ENCODE measurements at regions not wholly inside any gene's neighbourhood (a gene's known extent, or its start where the extent isn't known, plus 50 kb on each side); places are given as distances from the start of the nearest gene placed in this dataset.

DNA sequence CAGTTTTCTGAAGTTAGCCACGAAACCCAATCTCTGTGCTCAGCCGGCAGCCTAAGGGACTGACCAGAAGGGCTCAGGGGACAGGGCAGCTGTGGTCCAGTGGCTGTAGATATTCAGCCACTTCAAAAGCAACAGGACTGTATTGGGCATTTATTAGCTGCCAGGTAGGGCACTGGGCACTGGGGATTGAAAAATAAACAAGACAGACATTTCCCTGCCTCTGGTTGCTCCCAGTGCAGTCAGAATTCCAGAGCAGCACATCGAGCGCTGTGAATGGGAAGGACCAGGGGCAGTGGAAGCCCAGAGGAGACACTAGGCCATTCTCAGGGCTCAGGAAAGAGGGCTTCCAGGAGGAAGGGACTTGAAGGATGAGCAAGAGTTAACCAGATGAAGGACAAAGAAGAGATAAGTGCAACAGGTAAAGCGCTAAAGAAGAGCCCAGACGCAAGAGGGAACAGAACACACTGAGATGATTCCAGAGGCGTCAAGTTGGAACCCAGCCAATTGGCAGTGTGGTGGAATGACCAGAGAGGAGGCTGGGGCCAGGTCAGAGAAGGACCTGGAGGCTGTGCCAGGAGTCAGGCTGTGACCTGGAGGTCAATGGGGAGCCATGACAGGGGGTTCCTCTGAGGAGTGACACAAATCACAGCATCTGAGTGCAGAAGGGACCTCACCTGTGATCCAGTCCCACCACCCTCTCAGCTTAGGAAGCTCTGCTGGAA lies 122.5 kb upstream of the ZNF618 start:
- no peak overlapping the region for H3K4me3 ChIP-seq
- H3K4me1 ChIP-seq, result no peaks in the 10 kb centered on the region
- TF ChIP-seq, protein P1, sequence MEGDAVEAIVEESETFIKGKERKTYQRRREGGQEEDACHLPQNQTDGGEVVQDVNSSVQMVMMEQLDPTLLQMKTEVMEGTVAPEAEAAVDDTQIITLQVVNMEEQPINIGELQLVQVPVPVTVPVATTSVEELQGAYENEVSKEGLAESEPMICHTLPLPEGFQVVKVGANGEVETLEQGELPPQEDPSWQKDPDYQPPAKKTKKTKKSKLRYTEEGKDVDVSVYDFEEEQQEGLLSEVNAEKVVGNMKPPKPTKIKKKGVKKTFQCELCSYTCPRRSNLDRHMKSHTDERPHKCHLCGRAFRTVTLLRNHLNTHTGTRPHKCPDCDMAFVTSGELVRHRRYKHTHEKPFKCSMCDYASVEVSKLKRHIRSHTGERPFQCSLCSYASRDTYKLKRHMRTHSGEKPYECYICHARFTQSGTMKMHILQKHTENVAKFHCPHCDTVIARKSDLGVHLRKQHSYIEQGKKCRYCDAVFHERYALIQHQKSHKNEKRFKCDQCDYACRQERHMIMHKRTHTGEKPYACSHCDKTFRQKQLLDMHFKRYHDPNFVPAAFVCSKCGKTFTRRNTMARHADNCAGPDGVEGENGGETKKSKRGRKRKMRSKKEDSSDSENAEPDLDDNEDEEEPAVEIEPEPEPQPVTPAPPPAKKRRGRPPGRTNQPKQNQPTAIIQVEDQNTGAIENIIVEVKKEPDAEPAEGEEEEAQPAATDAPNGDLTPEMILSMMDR (IDR thresholded peaks at IDR 0.05), result no peak
- TF ChIP-seq POLR2AphosphoS5 (IDR thresholded peaks at IDR 0.05; ENCODE audit: insufficient read depth in 1 of 2, low read depth in 1 of 2) (no peak), POLR2A (IDR thresholded peaks at IDR 0.05) (no peak)
- peak in 1 of 2 donors; percentile 60 for DNase-seq (ENCODE audit: extremely low spot score in 2 of 2)
- intact Hi-C loops (cut with DNase I), result no loop called here
- H3K9me3 ChIP-seq, result no peaks in the 10 kb centered on the region
- H3K27ac ChIP-seq, result no peak overlapping the region
- no peaks in the 10 kb centered on the region for H3K27me3 ChIP-seq
- no peaks in the 10 kb centered on the region for H3K36me3 ChIP-seq

DNA sequence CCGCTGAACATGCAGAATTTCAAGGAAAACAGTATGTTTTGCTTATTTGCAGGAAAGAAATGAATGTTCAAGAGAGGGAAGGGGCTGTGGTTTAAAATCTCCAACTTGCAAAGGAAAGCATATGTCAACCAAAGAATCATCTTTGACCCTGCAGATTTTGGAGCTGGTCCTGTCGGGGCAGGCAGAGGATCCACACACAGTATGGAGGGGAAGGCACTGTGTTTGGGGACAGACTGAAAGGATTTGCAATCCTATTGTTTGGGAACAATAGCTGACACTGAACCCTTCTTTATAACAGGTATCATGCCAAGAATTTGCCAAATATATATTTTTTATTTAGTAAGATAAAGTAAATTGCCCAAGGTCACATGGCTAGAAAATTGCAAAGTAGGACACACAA lies 121.4 kb upstream of the ZNF618 start:
- peak in 1 of 2 donors; percentile 1 for DNase-seq (ENCODE audit: extremely low spot score in 2 of 2)
- Histone ChIP-seq H3K4me3 (no peak overlapping the region), H3K9me3 (no peaks in the 10 kb centered on the region), H3K27ac (no peak overlapping the region), H3K36me3 (no peaks in the 10 kb centered on the region), H3K27me3 (no peaks in the 10 kb centered on the region), H3K4me1 (no peaks in the 10 kb centered on the region)
- TF ChIP-seq, protein P1 (IDR thresholded peaks at IDR 0.05), result no peak
- TF ChIP-seq POLR2AphosphoS5 (IDR thresholded peaks at IDR 0.05; ENCODE audit: insufficient read depth in 1 of 2, low read depth in 1 of 2) (no peak), POLR2A (IDR thresholded peaks at IDR 0.05) (no peak)
- intact Hi-C loops (cut with DNase I), result no loop called here

DNA sequence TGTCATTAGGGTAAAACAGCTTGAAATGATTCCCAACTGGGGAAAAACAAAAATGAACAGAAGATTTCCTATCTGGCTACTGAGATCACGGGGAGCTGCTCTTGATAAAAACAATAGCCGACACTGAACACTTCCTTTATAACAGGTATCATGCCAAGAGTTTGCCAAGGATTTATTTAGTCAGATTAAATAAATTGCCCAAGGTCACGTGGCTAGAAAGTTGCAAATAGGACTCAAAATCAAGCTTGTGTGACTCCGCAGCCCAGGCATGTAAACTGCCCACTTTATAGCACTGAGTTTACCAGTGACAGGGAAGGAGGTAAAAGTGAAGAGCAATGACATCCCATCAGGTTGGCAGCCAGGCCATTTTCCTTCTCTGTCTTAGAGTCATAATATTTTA lies 120.7 kb upstream of the ZNF618 start:
- H3K27me3 ChIP-seq, result no peaks in the 10 kb centered on the region
- H3K27ac ChIP-seq, result no peak overlapping the region
- no peaks in the 10 kb centered on the region for H3K36me3 ChIP-seq
- H3K4me3 ChIP-seq, result no peak overlapping the region
- TF ChIP-seq POLR2A (IDR thresholded peaks at IDR 0.05) (no peak), POLR2AphosphoS5 (IDR thresholded peaks at IDR 0.05; ENCODE audit: insufficient read depth in 1 of 2, low read depth in 1 of 2) (no peak)
- TF ChIP-seq, protein P1 (IDR thresholded peaks at IDR 0.05), result no peak
- DNase-seq (ENCODE audit: extremely low spot score in 2 of 2), result peak in 1 of 2 donors; percentile 5
- H3K9me3 ChIP-seq, result no peaks in the 10 kb centered on the region
- intact Hi-C loops (cut with DNase I), result no loop called here
- no peaks in the 10 kb centered on the region for H3K4me1 ChIP-seq

DNA sequence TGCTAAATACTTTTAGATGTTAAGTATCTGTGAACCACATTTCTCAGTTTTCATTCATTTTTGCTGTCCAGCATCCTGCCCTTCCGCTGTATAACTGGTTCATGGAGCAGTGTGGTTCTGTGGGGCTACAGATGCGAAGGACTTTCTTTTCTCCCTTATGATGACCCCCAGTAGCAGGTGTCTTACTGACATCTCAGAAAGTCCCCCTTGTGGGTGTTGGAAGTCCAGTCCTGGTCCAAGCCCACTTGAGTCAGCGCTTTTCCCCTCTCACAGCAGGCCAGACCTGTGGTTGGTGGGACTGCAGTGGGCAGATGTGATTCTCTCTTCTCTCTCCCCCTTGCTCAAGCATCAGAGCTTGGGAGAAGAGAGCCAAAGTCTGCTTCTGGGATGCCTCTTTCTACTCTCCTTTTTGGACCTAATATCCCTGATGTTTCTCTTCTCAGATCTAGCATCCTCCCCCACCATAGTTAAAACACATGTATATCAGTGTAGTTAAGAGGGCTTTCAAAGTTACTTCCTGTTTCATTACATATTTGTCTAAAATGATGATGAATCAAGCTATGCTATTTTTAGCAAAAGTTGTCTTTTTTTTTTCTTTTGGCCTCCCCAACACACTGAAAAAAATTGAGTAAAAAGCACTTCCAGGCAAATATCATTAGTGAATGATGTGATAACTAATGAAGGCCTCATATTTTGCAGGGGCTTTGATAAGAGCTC lies 119.5 kb upstream of the ZNF618 start:
- intact Hi-C loops (cut with DNase I), result no loop called here
- peak in 1 of 2 donors; percentile 71 for DNase-seq (ENCODE audit: extremely low spot score in 2 of 2)

DNA sequence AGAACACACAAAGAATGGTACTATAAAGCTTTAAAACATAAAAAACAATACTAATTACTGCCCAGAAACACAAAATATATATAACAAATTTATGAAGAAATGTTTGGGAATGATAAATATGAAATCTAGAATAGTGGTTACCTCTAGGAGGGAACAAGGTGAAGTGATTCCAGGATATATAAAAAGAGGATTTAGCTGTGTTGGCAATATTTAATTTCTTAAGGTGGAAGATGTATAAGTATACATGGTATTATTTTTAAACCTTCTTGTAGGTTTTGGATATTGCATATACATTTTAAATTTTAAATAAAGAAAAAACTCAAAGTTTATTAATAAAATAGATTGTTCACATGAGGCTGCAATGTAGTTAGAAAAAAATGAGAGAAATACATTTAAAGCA lies 112.7 kb upstream of the ZNF618 start:
- no peaks in the 10 kb centered on the region for H3K27me3 ChIP-seq
- no peak for DNase-seq (ENCODE audit: extremely low spot score in 2 of 2)
- H3K9me3 ChIP-seq, result no peaks in the 10 kb centered on the region
- H3K4me3 ChIP-seq, result no peak overlapping the region
- H3K4me1 ChIP-seq, result no peaks in the 10 kb centered on the region
- TF ChIP-seq, protein P1 (IDR thresholded peaks at IDR 0.05), result no peak
- no peak for TF ChIP-seq POLR2AphosphoS5 (IDR thresholded peaks at IDR 0.05; ENCODE audit: insufficient read depth in 1 of 2, low read depth in 1 of 2)
- no peaks in the 10 kb centered on the region for H3K36me3 ChIP-seq
- H3K27ac ChIP-seq, result no peak overlapping the region
- intact Hi-C loops (cut with DNase I), result no loop called here

More for the DNA sequence above, 119.5 kb upstream of the ZNF618 start:
- no peaks in the 10 kb centered on the region for H3K4me1 ChIP-seq
- no peak overlapping the region for H3K27ac ChIP-seq
- TF ChIP-seq POLR2A (IDR thresholded peaks at IDR 0.05) (no peak), POLR2AphosphoS5 (IDR thresholded peaks at IDR 0.05; ENCODE audit: insufficient read depth in 1 of 2, low read depth in 1 of 2) (no peak)
- H3K4me3 ChIP-seq, result no peak overlapping the region
- no peaks in the 10 kb centered on the region for H3K9me3 ChIP-seq
- H3K36me3 ChIP-seq, result no peaks in the 10 kb centered on the region
- no peaks in the 10 kb centered on the region for H3K27me3 ChIP-seq
